GM18873 (cell line): ENCODE measurements at regions not wholly inside any gene's neighbourhood (a gene's known extent, or its start where the extent isn't known, plus 50 kb on each side); places are given as distances from the start of the nearest gene placed in this dataset.

ENCODE experiments used
- ATAC-seq: cut with Tn5 transposase; IDR thresholded peaks from one replicate; pipeline ENCODE4 v1.9.1; 2021; ENCODE audit warnings: mild to moderate bottlenecking, moderate library complexity, moderate number of reproducible peaks; ENCODE audit not compliant: unreplicated experiment, low FRiP score

DNA sequence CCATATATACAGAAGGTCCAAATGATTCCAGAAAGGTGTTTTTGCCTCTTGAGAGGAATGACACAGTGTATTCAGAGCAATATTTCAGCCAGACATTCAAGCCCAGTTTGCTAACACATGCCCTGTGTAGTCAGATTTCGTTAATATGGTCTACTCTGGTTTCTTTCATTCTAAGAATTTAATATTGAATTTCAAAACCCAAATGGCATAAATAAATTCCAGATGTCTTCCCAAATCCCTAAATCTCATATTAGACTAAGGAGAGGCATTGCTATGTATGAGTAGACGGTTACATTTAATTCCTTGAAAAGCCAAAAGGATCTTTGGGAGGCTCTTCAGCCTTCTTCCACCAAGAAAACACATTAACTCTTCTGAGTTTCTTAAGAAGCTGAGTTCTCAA lies 66.3 kb upstream of the C1QTNF7 start:
- no peak for ATAC-seq

DNA sequence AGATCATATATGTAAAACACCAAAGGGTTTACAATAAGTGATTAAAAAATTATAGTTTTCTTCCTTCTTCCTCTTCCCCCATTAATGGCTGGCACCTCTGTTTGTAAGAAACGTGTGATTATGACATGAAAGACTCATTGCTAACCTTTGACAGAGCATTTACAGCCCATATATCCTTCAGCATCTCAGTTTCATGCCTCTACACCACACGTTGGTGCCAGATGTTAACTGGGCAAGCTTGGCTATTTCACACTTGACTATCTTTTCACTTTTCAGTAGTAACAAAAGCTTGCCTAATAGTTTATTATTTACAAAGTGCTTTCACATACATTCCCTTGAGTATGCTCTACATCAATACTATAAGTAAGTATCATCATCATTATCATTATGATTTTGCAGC lies 65.3 kb upstream of the C1QTNF7 start:
- ATAC-seq: no peak

DNA sequence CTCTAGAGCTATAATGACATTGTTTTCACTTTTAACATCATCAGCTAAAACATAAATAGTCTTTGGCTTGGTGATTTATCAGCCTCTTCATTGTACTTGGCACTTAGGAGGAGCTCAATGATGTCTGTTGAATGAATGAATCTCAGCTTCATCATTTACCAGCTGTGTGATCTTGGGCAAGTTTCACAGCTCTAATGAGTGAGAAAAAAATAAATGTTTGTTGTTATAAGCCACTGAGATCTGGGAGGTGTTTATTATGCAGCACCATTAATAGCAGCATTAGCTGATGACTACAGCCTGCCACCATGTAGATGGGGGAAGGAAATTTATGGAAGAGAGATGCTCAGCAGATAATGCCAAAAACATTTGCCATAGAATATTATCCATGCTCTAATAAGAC lies 63.6 kb upstream of the C1QTNF7 start:
- no peak for ATAC-seq

DNA sequence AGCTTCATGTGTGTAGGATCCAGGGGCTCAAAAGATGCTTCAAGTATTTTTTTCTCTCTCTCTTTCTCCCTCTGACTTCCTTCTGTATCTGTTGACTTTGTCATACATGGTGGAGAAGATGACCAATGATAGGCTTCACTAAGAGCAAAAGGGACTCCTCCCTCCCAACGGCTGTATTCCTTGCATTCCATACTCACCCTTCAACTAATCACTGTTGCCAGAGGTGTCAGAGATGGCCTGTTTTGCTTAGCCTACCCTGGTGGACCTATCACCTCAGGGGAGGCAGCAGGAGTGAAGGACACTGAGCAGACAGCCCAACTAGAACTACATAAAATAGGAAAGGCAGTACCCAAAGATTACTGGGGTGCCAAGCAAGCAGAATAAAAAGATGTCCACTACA lies 62.2 kb upstream of the C1QTNF7 start:
- ATAC-seq: no peak

DNA sequence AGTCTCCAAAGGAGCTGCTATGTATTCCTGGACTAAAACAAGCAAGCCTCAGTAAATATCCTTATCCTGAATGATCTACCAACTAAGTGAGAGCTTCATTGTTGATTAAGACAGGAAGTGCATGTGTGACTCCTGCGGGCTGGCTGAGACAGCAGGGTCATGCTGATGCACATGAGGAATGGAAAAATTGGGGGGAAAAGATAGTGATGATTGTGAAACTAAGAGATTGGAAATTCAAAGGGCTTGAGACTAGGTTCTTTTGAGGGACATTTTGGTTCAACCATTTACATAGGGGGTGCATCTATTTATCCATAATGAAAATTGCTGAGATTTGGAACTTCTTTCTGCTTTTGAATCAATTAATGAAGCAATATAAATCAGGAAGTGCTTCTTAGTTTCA lies 61.1 kb upstream of the C1QTNF7 start:
- no peak for ATAC-seq

DNA sequence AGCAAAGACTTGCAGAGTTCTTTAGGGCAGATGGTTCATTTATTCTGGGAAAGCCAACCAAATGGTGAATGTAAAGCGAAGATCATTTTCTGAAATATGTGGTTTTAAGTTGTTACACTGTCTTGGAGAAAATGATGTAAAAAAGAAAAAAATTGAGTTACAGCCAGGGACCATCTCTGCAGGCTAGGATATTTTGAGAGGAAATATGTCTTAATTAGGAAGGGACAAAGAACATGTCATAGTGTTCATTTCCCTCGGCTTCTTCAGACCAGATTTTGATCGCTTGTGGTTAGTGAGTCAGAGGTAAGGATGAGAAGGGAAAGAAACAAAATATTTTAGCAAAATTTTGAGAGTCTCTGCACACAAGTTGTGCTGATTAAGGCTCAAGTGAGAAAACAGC lies 59.0 kb upstream of the C1QTNF7 start:
- ATAC-seq: no peak

DNA sequence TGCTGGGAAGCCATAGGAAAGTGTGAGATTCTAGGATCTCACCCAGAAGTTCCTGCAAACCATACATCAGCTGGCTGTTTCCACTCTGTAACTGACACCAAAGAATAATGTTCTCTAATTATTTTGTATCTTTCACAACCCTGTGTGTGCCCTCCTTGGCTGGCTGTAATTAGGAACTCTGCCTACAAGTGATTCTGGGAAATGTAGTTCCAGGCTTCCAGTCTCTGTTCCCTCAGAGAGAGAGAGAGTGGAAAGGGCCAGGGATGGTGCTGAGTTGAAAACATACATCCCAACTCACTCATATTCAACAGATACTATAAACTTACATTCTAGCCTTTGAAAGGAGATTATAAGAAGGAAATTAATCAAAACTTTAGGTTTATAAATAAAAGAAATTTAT lies 57.5 kb upstream of the C1QTNF7 start:
- no peak for ATAC-seq

DNA sequence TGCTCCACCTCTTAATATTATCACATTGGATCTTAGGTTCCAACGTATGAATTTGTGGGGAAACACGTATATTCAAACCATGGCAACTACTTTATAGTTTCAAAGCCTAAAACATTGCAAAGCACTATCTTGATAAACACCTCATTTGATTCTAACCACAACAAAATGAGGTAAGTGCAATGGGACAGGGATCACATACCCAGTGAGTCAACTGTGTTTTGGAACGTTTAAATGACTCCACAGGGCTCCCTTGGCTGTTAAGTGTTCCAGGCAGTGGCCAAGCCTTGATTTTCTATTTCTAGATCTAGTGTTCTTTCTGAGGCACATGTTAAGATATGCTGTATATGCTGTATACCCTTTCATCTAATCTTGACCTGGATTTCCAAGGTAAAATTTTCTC lies 54.5 kb upstream of the C1QTNF7 start:
- no peak for ATAC-seq

DNA sequence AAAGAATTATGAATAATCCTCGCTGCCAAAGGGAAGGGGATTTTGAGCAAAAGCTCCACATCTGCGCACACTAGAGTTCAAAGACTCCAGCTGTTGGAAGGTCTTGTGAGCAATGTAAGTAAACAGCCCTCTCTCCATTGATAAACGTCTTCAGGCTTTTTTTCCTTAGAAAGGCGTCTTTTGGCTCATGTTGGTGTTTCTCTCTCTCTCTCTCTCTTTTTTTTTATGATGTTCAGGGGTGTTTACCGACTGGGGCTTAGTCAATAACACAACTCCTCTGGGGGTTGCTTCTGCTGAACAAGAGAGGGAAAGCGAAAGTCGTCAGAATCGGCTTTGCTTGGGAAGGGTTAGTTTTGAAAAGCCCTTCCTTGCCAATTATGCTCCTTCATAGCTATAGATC lies 53.2 kb upstream of the C1QTNF7 start:
- ATAC-seq: no peak

DNA sequence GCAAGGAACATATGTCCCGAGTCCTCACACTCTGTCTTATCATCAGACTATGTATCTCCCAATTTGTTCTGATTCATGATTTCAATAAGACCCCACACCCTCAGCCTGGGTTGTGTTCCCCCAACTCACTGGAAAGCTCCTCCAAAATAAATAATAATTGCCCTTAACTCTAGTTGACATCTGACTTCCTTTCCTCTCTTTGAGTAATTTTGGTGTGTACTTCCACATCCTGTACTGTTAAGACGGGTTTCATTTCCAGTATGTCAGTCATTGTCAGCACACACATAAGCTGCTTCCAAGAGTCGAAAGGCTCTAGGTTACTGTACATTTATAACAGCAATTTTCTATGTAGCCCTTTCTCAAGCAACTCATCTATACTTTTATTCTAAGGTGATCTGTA lies 52.2 kb upstream of the C1QTNF7 start:
- ATAC-seq: no peak

DNA sequence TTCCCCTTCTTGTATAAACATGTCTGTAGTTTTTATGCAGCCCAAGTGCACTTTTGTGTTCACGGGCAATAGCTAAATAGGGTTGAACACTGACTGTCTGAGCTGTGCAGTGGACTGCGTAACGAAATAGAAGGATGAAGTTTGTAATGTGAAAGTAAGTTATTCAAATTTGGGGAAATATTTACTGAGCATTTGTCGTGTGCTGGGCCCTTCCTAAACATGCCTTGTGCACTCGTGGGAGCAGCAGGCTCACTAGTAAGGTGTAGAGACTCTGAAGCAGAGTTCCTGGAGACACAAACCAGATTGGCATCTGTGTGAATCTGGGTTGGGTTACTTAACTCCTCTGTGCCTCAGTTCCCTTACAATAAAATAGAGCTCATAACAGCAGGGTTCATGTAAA lies 51.7 kb upstream of the C1QTNF7 start:
- ATAC-seq: no peak

DNA sequence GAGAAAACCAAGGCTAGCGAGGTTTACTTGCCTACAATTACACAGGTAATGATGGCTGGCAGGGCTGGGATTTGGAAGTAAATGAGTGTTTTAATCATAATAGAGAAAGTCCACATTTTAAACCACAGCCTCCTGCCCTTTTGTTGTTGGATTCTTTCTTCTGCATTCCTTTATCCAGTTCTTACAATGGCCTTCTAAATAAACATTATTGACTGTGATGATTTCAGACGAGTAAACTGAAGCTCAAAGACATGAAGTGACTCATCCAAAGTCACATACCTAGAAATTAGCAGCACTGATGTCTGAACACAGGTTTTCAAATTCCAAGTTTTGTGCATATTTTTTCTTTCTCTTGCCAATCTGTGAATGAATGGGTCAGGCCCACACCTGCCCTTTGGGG lies 51.2 kb upstream of the C1QTNF7 start:
- no peak for ATAC-seq
